ENCODE measurements at regions not wholly inside any gene's neighbourhood (a gene's known extent, or its start where the extent isn't known, plus 50 kb on each side); places are given as distances from the start of the nearest gene placed in this dataset.
"Not testable (repeated sequence)": the region's sequence is repeated elsewhere in the genome, so short reads cannot be mapped to it uniquely, and the experiment has no call there.

- intact Hi-C loops (cut with micrococcal nuclease): no loop called here
- ATAC-seq: no peak
- DNase-seq: no peak
These were observed 538.2 kb downstream of the CYLC2 start for GRCh38 chr9:103533318-103533717.

- DNase-seq (no peak), ATAC-seq (no peak)
- intact Hi-C loops (cut with micrococcal nuclease): no loop called here
These were observed 542.3 kb downstream of the CYLC2 start for GRCh38 chr9:103537426-103537825.

GRCh38 chr9:103545260-103545659 lies 548.8 kb upstream of the SMC2 start:
- intact Hi-C loops (cut with micrococcal nuclease): no loop called here
- ATAC-seq (peak; percentile 74), DNase-seq (no peak)

- no peak for ATAC-seq
These were observed 541.4 kb upstream of the SMC2 start for GRCh38 chr9:103552712-103553111.

GRCh38 chr9:103574056-103574455 lies 520.1 kb upstream of the SMC2 start:
- ATAC-seq: no peak
- DNase-seq: no peak
- intact Hi-C loops (cut with micrococcal nuclease): no loop called here

More at GRCh38 chr9:103552712-103553111, 541.4 kb upstream of the SMC2 start:
- intact Hi-C loops (cut with micrococcal nuclease): no loop called here
- DNase-seq: no peak

- intact Hi-C loops (cut with micrococcal nuclease): no loop called here
- no peak for ATAC-seq
- DNase-seq: no peak
These were observed 507.4 kb upstream of the SMC2 start for GRCh38 chr9:103586721-103587120.

- DNase-seq (no peak), ATAC-seq (no peak)
- intact Hi-C loops (cut with micrococcal nuclease): no loop called here
These were observed 492.8 kb upstream of the SMC2 start for GRCh38 chr9:103601287-103601686.

- DNase-seq; ATAC-seq; intact Hi-C loops (cut with micrococcal nuclease): not testable (repeated sequence)
These were observed 482.2 kb upstream of the SMC2 start for GRCh38 chr9:103611950-103612349.

GRCh38 chr9:103615994-103616393 lies 478.1 kb upstream of the SMC2 start:
- ATAC-seq (no peak), DNase-seq (no peak)
- intact Hi-C loops (cut with micrococcal nuclease): no loop called here

- ATAC-seq (no peak), DNase-seq (no peak)
- intact Hi-C loops (cut with micrococcal nuclease): no loop called here
These were observed 477.1 kb upstream of the SMC2 start for GRCh38 chr9:103617046-103617445.

- DNase-seq: no peak
- no peak for ATAC-seq
- intact Hi-C loops (cut with micrococcal nuclease): no loop called here
These were observed 468.8 kb upstream of the SMC2 start for GRCh38 chr9:103625161-103625804.

GRCh38 chr9:103627731-103628130 lies 466.4 kb upstream of the SMC2 start:
- intact Hi-C loops (cut with micrococcal nuclease): no loop called here
- DNase-seq (no peak), ATAC-seq (no peak)

GRCh38 chr9:103649086-103649485 lies 445.0 kb upstream of the SMC2 start:
- no peak for ATAC-seq
- no peak for DNase-seq
- intact Hi-C loops (cut with micrococcal nuclease): no loop called here

- intact Hi-C loops (cut with micrococcal nuclease): no loop called here
- DNase-seq (no peak), ATAC-seq (no peak)
These were observed 436.0 kb upstream of the SMC2 start for GRCh38 chr9:103658156-103658555.

GRCh38 chr9:103660830-103661229 lies 433.3 kb upstream of the SMC2 start:
- intact Hi-C loops (cut with micrococcal nuclease): no loop called here
- ATAC-seq (no peak), DNase-seq (no peak)

GRCh38 chr9:103661663-103662062 lies 432.4 kb upstream of the SMC2 start:
- DNase-seq: no peak
- no peak for ATAC-seq
- intact Hi-C loops (cut with micrococcal nuclease): no loop called here

GRCh38 chr9:103669296-103669695 lies 424.8 kb upstream of the SMC2 start:
- ATAC-seq (no peak), DNase-seq (no peak)
- intact Hi-C loops (cut with micrococcal nuclease): no loop called here

- DNase-seq (no peak), ATAC-seq (no peak)
- intact Hi-C loops (cut with micrococcal nuclease): no loop called here
These were observed 419.8 kb upstream of the SMC2 start for GRCh38 chr9:103674271-103674670.

GRCh38 chr9:103680581-103680980 lies 413.5 kb upstream of the SMC2 start:
- ATAC-seq (no peak), DNase-seq (no peak)
- intact Hi-C loops (cut with micrococcal nuclease): no loop called here

GRCh38 chr9:103681435-103681834 lies 412.7 kb upstream of the SMC2 start:
- intact Hi-C loops (cut with micrococcal nuclease): no loop called here
- no peak for ATAC-seq
- DNase-seq: no peak

- intact Hi-C loops (cut with micrococcal nuclease): no loop called here
These were observed 393.7 kb upstream of the SMC2 start for GRCh38 chr9:103700195-103700962.

More at GRCh38 chr9:103700195-103700962, 393.7 kb upstream of the SMC2 start:
- DNase-seq: no peak
- no peak for ATAC-seq
